ENCODE measurements at regions not wholly inside any gene's neighbourhood (a gene's known extent, or its start where the extent isn't known, plus 50 kb on each side); places are given as distances from the start of the nearest gene placed in this dataset.

- no peaks in the 10 kb centered on the region for H3K27me3 ChIP-seq (ENCODE audit: control insufficient read depth, insufficient read depth, low read length)
- peaks cover 8% of the 10 kb centered on the region; the same call in 1 of the 2 replicates for H3K9me3 ChIP-seq (ENCODE audit: control insufficient read depth, insufficient read depth, low read depth, low read length)
- no peak overlapping the region for H3K4me3 ChIP-seq (ENCODE audit: low read depth in 2 of 2, low read length in 2 of 2)
- DNase-seq (ENCODE audit: low read depth, low spot score) (no peak), ATAC-seq (no peak)
- ChIA-PET CTCF (no interaction called here), POLR2A (interaction anchor here (0.5 kb wide), 1 partner anchor 1190 kb away, joined by 3 read pairs; no protein-coding TSS in a partner anchor)
- no peak for TF ChIP-seq TCF7L2 (IDR thresholded peaks at IDR 0.05; ENCODE audit: low read depth, low read length)
- TF ChIP-seq CTCF (IDR thresholded peaks at IDR 0.05), result no peak
- no peak for TF ChIP-seq SIN3A (IDR thresholded peaks at IDR 0.05; ENCODE audit: borderline replicate concordance, insufficient read depth, low read depth, low read length)
- H3K27ac ChIP-seq (ENCODE audit: low read length), result no peak overlapping the region
- no peaks in the 10 kb centered on the region for H3K36me3 ChIP-seq (ENCODE audit: control insufficient read depth, insufficient read depth, low read length)
- in situ Hi-C loops (cut with HindIII; ENCODE audit: low pct_unique_long_range_greater_than_20kb, low sequenced_read_pairs) (no loop called here), intact Hi-C loops (cut with micrococcal nuclease; ENCODE audit: unreplicated experiment) (no loop called here)
- no peaks in the 10 kb centered on the region for H3K4me1 ChIP-seq (ENCODE audit: control insufficient read depth, insufficient read depth, low read length)
- no TSS peak for BruUV-seq (replicated peaks)
These were observed 202.8 kb upstream of the JAG1 start for GRCh38 chr20:10876558-10876957.

DNA sequence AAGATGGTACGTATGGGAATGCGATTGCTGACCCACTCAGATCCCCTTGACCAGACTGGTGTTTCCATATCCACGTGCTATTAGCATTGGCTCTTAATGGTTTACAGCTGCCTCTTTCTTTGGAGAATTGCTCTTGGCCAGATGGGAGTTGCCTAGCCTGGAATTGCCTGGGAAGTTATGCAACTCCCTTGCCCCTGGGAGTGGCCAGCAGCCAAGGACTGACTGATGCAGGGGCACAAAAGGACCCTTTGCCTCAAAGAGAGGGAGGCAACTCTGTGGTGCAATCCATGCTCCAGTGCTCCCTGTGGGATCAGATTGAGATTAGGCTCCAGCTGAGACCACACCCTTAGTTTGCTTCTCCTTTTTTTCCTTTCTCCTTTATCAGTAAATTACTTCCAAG, 203.5 kb upstream of the JAG1 start:
- TF ChIP-seq, protein P1, sequence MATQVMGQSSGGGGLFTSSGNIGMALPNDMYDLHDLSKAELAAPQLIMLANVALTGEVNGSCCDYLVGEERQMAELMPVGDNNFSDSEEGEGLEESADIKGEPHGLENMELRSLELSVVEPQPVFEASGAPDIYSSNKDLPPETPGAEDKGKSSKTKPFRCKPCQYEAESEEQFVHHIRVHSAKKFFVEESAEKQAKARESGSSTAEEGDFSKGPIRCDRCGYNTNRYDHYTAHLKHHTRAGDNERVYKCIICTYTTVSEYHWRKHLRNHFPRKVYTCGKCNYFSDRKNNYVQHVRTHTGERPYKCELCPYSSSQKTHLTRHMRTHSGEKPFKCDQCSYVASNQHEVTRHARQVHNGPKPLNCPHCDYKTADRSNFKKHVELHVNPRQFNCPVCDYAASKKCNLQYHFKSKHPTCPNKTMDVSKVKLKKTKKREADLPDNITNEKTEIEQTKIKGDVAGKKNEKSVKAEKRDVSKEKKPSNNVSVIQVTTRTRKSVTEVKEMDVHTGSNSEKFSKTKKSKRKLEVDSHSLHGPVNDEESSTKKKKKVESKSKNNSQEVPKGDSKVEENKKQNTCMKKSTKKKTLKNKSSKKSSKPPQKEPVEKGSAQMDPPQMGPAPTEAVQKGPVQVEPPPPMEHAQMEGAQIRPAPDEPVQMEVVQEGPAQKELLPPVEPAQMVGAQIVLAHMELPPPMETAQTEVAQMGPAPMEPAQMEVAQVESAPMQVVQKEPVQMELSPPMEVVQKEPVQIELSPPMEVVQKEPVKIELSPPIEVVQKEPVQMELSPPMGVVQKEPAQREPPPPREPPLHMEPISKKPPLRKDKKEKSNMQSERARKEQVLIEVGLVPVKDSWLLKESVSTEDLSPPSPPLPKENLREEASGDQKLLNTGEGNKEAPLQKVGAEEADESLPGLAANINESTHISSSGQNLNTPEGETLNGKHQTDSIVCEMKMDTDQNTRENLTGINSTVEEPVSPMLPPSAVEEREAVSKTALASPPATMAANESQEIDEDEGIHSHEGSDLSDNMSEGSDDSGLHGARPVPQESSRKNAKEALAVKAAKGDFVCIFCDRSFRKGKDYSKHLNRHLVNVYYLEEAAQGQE (IDR thresholded peaks at IDR 0.05; ENCODE audit: insufficient read depth in 1 of 2, low read depth in 2 of 2, low read length in 1 of 2), result no peak
- no peak for TF ChIP-seq SIN3A (IDR thresholded peaks at IDR 0.05; ENCODE audit: borderline replicate concordance, insufficient read depth, low read depth, low read length)
- TF ChIP-seq CTCF (IDR thresholded peaks at IDR 0.05), result no peak
- no peak for TF ChIP-seq POLR2AphosphoS5 (IDR thresholded peaks at IDR 0.05; ENCODE audit: low read depth, low read length)
- no peak for TF ChIP-seq TCF7L2 (IDR thresholded peaks at IDR 0.05; ENCODE audit: low read depth, low read length)
- intact Hi-C loops (cut with micrococcal nuclease; ENCODE audit: unreplicated experiment) (no loop called here), in situ Hi-C loops (cut with HindIII; ENCODE audit: low pct_unique_long_range_greater_than_20kb, low sequenced_read_pairs) (no loop called here)
- Histone ChIP-seq H3K9me3 (ENCODE audit: control insufficient read depth, insufficient read depth, low read depth, low read length) (peaks cover 8% of the 10 kb centered on the region; the same call in 1 of the 2 replicates), H3K36me3 (ENCODE audit: control insufficient read depth, insufficient read depth, low read length) (no peaks in the 10 kb centered on the region), H3K4me1 (ENCODE audit: control insufficient read depth, insufficient read depth, low read length) (no peaks in the 10 kb centered on the region), H3K27ac (ENCODE audit: low read length) (no peak overlapping the region), H3K4me3 (ENCODE audit: low read depth in 2 of 2, low read length in 2 of 2) (no peak overlapping the region), H3K27me3 (ENCODE audit: control insufficient read depth, insufficient read depth, low read length) (no peaks in the 10 kb centered on the region)
- DNase-seq (ENCODE audit: low read depth, low spot score) (no peak), ATAC-seq (no peak)
- CTCF ChIA-PET, result interaction anchor here (0.6 kb wide), 1 partner anchor 237 kb away, joined by 3 read pairs; no protein-coding TSS in a partner anchor
- no TSS peak for BruUV-seq (replicated peaks)
- POLR2A ChIA-PET, result no interaction called here

Data from Panc1 (cell line).